Suprapubic skin (tissue), 4 donors: ENCODE measurements at regions not wholly inside any gene's neighbourhood (a gene's known extent, or its start where the extent isn't known, plus 50 kb on each side); places are given as distances from the start of the nearest gene placed in this dataset.

Source experiments
- DNase-seq, 2 donors: peaks; one replicate each; pipeline ENCODE4 v3.0.0-alpha.2; 2019; ENCODE audit warnings: low spot score in 2 of 2
- H3K27ac ChIP-seq: fragments of 200-600 bp; sonication (generic); one replicate; pipeline ENCODE4 v1.5.1; 2019
- H3K27me3 ChIP-seq: fragments of 200-600 bp; sonication (generic); one replicate; pipeline ENCODE4 v1.5.1; 2019
- H3K36me3 ChIP-seq: fragments of 200-600 bp; sonication (generic); one replicate; pipeline ENCODE4 v1.5.1; 2019
- H3K4me1 ChIP-seq: fragments of 200-600 bp; sonication (generic); one replicate; pipeline ENCODE4 v1.5.1; 2019
- H3K4me3 ChIP-seq: fragments of 200-600 bp; sonication (generic); one replicate; pipeline ENCODE4 v1.5.1; 2019; ENCODE audit warnings: mild to moderate bottlenecking
- H3K9me3 ChIP-seq: fragments of 200-600 bp; sonication (generic); one replicate; pipeline ENCODE4 v1.5.1; 2019
- CTCF ChIP-seq, 2 donors: fragments of 200-600 bp in 1 of 2; fragments of 450-650 bp in 1 of 2; sonication (generic) in 1 of 2; IDR thresholded peaks; one replicate each; pipeline ENCODE4 v1.5.1; 2016 to 2019; ENCODE audit warnings: antibody characterized with exemption in 2 of 2, mild to moderate bottlenecking in 1 of 2, moderate library complexity in 1 of 2
- EP300 ChIP-seq: sonication (generic); formaldehyde crosslinking; IDR thresholded peaks from one replicate; pipeline ENCODE4 v1.6.1; 2017; ENCODE audit warnings: antibody characterized with exemption
- POLR2A ChIP-seq, 2 donors: fragments of 450-650 bp; IDR thresholded peaks; one replicate each; pipeline ENCODE4 v1.6.1; 2017; ENCODE audit warnings: antibody characterized with exemption in 2 of 2, mild to moderate bottlenecking in 2 of 2, moderate library complexity in 2 of 2
- POLR2AphosphoS5 ChIP-seq, 3 donors: sonication (generic); formaldehyde crosslinking; IDR thresholded peaks; one replicate each; pipeline ENCODE4 v1.6.1; 2017; ENCODE audit warnings: antibody characterized with exemption in 3 of 3
- WGBS: methylation state at CpG from one replicate; pipeline ENCODE4 v1.1.5; 2018; 5-methylcytosine and 5-hydroxymethylcytosine counted together

- H3K4me1 ChIP-seq, result no peaks in the 10 kb centered on the region
- H3K27ac ChIP-seq, result no peak overlapping the region
- DNase-seq, result no peak
- TF ChIP-seq POLR2A (IDR thresholded peaks at IDR 0.05) (no peak), CTCF (IDR thresholded peaks at IDR 0.05) (peak in 1 of 2 donors; percentile 27)
- H3K27me3 ChIP-seq, result peaks cover 8% of the 10 kb centered on the region
- H3K9me3 ChIP-seq, result no peaks in the 10 kb centered on the region
- H3K36me3 ChIP-seq, result no peaks in the 10 kb centered on the region
- no peak overlapping the region for H3K4me3 ChIP-seq
- WGBS, result 34% methylated on average over 7 of the region's 7 CpGs
Measured at GRCh38 chr9:4375424-4376200, 75.7 kb upstream of the GLIS3 start.

GRCh38 chr9:4371108-4371507, 71.2 kb upstream of the GLIS3 start:
- Histone ChIP-seq H3K9me3 (no peaks in the 10 kb centered on the region), H3K4me3 (no peak overlapping the region), H3K27ac (no peak overlapping the region), H3K4me1 (no peaks in the 10 kb centered on the region), H3K27me3 (peaks cover 8% of the 10 kb centered on the region), H3K36me3 (no peaks in the 10 kb centered on the region)
- 60% methylated on average over 5 of the region's 5 CpGs for WGBS
- DNase-seq, result no peak
- TF ChIP-seq CTCF (IDR thresholded peaks at IDR 0.05) (no peak), POLR2AphosphoS5 (IDR thresholded peaks at IDR 0.05) (no peak), EP300 (no peak), POLR2A (IDR thresholded peaks at IDR 0.05) (no peak)

GRCh38 chr9:4370501-4370900, 70.6 kb upstream of the GLIS3 start:
- no peak for TF ChIP-seq POLR2AphosphoS5 (IDR thresholded peaks at IDR 0.05)
- TF ChIP-seq CTCF (IDR thresholded peaks at IDR 0.05), result no peak
- TF ChIP-seq POLR2A (IDR thresholded peaks at IDR 0.05), result no peak
- no peak for TF ChIP-seq EP300
- no peak for DNase-seq
- Histone ChIP-seq H3K36me3 (no peaks in the 10 kb centered on the region), H3K27ac (no peak overlapping the region), H3K9me3 (no peaks in the 10 kb centered on the region), H3K27me3 (peaks cover 8% of the 10 kb centered on the region), H3K4me3 (no peak overlapping the region), H3K4me1 (no peaks in the 10 kb centered on the region)
- 89% methylated on average over 3 of the region's 3 CpGs for WGBS

GRCh38 chr9:4366591-4367330, 66.9 kb upstream of the GLIS3 start:
- Histone ChIP-seq H3K27ac (no peak overlapping the region), H3K27me3 (no peaks in the 10 kb centered on the region), H3K9me3 (no peaks in the 10 kb centered on the region), H3K4me1 (no peaks in the 10 kb centered on the region), H3K36me3 (no peaks in the 10 kb centered on the region), H3K4me3 (no peak overlapping the region)
- 74% methylated on average over 12 of the region's 12 CpGs for WGBS
- no peak for DNase-seq
- TF ChIP-seq POLR2AphosphoS5 (IDR thresholded peaks at IDR 0.05) (no peak), CTCF (IDR thresholded peaks at IDR 0.05) (peak; percentile 21 to 56), EP300 (no peak), POLR2A (IDR thresholded peaks at IDR 0.05) (no peak)

GRCh38 chr9:4365055-4365454, 65.2 kb upstream of the GLIS3 start:
- Histone ChIP-seq H3K27ac (no peak overlapping the region), H3K9me3 (no peaks in the 10 kb centered on the region), H3K4me3 (no peak overlapping the region), H3K36me3 (no peaks in the 10 kb centered on the region), H3K4me1 (no peaks in the 10 kb centered on the region), H3K27me3 (no peaks in the 10 kb centered on the region)
- TF ChIP-seq CTCF (IDR thresholded peaks at IDR 0.05), result no peak
- no peak for TF ChIP-seq POLR2AphosphoS5 (IDR thresholded peaks at IDR 0.05)
- no peak for TF ChIP-seq EP300
- no peak for TF ChIP-seq POLR2A (IDR thresholded peaks at IDR 0.05)
- WGBS, result 71% methylated on average over 4 of the region's 4 CpGs
- DNase-seq, result no peak
